Panc1 (cell line): ENCODE measurements at regions not wholly inside any gene's neighbourhood (a gene's known extent, or its start where the extent isn't known, plus 50 kb on each side); places are given as distances from the start of the nearest gene placed in this dataset.

Experiments used
- CTCF ChIP-seq: fragments of 450-650 bp; IDR thresholded peaks from 2 replicates; pipeline ENCODE4 v1.5.1; 2017; ENCODE audit warnings: mild to moderate bottlenecking
- POLR2AphosphoS5 ChIP-seq: IDR thresholded peaks from 2 replicates; pipeline ENCODE4 v1.6.1; 2012; ENCODE audit warnings: mild to moderate bottlenecking, low read depth, low read length, moderate library complexity

GRCh38 chr21:24336491-24336890, 1270.8 kb downstream of the MRPL39 start:
- TF ChIP-seq CTCF (no peak), POLR2AphosphoS5 (no peak)
